GM18507 (cell line): ENCODE measurements at regions not wholly inside any gene's neighbourhood (a gene's known extent, or its start where the extent isn't known, plus 50 kb on each side); places are given as distances from the start of the nearest gene placed in this dataset.
A peak's percentile ranks its signal among the peaks of the same experiment; 100 is the strongest.

Source experiments
- DNase-seq: peaks from one replicate; pipeline ENCODE4 v3.0.0; 2011; ENCODE audit warnings: low read depth; ENCODE audit not compliant: insufficient read length; ENCODE audit errors: extremely low spot score
- FAIRE-seq: peaks from 2 replicates; lab custom pipeline; 2011; peaks lifted over from hg19 to GRCh38; lab: Jason Lieb, UNC

GRCh38 chr20:60202046-60202445 lies 243.8 kb downstream of the CDH26 start:
- DNase-seq (no peak), FAIRE-seq (no peak)

GRCh38 chr20:60203451-60203850 lies 245.2 kb downstream of the CDH26 start:
- FAIRE-seq: no peak
- DNase-seq: no peak

DNA sequence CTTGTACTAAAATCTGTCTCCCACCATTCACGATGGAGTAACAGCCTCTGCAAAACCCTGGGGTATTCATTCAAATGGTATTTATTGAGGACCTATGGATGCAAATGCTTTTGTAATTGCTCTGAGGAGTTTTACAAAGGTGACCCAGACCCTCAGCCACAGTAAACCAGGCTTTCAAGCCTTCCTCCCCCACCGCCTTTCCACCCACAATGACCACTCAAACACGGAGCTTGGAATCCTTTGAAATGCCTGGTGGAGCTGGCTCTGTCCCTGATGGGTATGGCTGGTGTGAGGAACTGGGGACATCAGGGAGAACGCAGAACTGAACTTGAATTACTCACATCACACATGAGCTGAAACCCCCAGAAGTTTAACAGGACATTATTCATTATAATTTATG lies 246.4 kb downstream of the CDH26 start:
- DNase-seq: no peak

DNA sequence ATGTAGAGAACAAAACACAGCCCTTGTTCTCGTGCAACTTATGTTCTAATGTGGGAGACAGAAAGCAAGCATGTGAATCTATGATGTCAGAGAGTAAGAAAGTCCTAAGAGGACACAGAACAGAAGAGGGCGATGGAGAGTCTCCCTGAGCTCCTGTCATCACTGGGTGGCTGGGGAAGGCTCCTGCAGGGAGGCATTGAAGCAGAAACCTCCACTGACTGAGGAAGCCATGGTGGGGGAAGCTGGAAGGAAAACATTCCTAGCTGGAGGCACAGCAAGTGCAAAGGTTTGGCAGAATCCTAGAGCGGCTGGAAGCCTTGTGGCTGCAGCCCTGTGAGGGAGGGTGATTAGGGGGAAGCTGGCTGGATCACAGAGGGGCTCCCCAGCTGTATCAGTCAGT lies 248.0 kb downstream of the CDH26 start:
- no peak for FAIRE-seq
- DNase-seq: no peak

More for the DNA sequence above, 246.4 kb downstream of the CDH26 start:
- no peak for FAIRE-seq

DNA sequence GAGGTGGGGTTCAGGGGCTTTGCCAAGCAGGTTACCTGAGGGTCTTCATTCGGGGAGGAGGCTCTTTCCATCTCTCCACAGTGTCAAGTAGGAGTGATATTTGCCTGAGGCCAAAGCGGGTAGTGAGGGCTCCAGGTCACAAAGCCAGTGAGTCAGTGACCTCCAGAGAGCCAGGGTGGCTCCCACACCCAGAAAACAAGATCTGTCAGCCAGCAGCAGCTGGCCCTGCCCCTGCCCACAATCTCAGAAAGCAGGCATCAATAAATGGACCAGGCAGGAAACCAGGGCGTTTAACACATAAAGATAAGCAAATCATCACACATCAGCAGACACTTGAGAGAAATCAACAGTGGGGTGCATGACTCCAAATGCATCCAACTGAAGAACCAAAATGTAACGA lies 250.8 kb downstream of the CDH26 start:
- FAIRE-seq (no peak), DNase-seq (no peak)

DNA sequence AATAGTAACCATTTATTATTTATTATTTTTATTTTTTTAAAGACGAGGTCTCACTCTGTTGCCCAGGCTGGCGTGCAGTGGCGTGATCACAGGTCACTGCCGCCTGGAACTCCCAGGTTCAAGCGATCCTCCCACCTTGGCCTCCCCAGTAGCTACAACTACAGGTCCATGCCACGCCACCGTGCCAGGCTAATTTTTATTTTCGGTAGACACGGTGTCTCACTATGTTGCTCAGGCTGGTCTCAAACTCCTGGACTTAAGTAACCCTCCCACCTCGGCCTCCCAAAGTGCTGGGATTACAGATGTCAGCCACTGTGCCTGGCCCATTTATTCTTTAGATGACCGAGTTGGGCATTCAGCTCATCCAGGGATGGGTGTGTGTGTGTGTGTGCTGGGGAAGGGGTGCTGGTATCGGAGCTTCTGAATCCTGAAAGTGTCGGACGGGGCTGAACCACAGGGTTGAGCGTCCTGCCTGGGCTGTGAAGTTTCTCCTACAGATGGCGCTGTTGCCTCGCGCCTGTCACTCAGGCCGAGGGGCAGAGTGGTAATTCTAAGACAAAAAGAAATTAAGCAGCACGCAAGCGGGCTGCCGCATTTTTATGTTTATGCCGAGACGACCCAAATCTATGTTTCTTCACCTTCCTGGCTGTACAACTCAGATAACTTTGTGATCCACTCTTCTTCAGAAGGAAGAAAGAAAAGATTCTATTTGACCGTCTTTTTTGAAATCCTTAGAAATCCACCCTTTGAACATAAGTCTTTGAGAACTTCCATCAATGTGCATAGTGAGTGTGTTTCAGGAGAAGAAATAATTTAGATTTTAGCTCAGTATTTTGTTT lies 252.8 kb downstream of the CDH26 start:
- peak; percentile 3 for DNase-seq
- no peak for FAIRE-seq

GRCh38 chr20:60211618-60212463 lies 253.6 kb downstream of the CDH26 start:
- no peak for FAIRE-seq
- no peak for DNase-seq

- no peak for FAIRE-seq
- DNase-seq: no peak
Measured at GRCh38 chr20:60212695-60213094, 254.5 kb downstream of the CDH26 start.

GRCh38 chr20:60213126-60213893 lies 255.1 kb downstream of the CDH26 start:
- FAIRE-seq (no peak), DNase-seq (no peak)

DNA sequence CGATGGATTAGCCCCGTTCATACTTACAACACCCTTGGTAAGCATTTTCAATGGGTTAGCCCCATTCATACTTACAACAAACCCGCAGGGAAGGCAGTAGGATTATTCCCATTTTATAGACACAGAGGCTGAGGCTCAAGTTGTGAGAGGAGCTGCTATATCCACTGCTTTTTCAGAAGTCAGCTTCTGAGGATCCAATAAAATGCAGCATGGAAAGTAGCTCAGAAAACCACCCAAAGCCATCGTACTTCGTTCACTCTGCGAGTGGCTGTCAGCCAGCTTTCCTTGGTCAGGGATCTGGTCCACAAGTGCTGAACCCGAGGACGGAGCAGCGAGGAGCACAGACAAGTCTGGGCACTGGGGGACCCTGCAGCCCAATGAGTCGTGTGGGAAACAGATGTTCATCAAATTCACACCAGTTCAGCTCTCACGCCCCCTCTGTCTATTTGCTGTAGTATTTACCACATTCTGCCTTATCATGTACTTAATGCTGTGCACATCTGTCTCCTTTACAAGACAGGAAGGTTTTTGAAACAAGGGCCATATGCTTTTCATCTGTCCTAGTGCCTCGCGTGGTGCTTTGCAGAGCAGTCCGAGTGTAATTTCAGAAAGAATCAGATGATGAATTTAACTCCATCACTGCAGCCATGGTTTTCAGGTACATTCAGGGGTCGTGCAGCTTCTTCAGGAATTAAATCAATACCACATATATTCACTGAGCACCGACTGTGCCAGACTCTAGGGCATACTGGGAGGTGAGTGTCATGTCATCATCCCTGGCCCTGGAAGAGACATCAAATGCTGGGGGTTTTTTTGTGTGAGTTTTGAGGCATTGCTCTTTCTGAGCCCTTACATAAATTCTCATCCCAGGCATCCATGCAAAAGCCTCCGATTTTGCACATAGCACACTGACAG lies 256.9 kb downstream of the CDH26 start:
- FAIRE-seq: no peak
- no peak for DNase-seq

DNA sequence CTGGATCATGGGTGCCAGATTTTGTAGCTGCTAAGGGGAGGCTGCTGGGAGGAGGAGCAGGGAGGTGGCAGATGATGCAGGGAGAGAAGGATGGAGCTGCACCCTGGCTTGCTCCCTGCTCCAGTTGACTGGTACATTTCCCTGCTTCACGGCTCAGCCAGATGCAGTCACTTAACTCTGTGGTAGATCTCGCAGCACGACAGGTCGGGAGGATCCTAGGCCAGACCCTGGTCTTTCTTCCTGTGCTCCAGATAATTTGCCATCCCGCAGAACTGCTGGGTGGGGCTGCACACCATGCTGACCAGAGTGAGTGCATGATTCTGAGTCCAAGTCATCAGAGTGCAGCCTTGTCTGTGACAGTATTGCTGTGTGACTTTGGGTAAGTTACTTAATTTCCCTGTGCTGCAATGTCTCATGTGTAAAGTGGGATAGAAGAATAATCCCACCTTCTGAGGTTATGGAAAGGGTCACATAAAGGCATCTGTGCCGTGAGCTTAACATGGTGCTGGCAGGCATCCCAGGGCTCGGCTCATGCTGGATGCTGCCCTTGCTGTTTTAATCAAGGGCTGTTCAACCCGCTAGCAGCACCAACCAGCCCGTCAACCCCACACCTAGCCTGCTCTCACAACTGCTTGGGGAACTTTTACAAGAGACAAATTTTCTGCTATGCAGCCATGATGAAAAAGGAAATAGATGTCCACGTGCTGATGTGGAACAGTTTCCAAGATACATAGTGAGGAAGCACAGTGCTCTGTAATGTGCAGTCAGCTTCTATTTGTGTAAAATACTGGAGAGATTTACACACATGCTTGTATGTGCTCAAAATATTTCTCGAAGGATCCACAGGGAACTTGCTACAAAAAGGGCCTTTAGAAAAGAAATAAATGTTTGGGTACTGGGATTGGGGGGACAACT lies 257.9 kb downstream of the CDH26 start:
- DNase-seq (no peak), FAIRE-seq (no peak)

DNA sequence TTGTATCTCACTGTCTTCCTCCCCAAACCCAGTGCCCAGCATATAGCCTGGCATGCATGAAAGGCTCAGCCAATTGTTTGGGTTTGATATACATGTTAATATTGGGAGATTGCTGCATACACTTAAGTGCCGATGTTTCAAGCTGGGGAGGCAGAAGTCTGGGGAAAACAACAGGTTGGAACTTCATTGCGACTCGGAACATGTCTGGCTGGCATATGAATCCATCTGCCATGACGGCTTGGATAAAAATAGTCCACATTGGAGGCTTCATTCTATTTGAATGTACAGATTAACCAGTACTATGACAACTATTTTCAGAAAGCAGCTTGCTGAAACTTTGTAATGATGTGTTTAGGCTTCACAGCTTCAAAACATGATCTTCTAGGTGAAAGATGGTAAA lies 261.0 kb downstream of the CDH26 start:
- DNase-seq (no peak), FAIRE-seq (no peak)

DNA sequence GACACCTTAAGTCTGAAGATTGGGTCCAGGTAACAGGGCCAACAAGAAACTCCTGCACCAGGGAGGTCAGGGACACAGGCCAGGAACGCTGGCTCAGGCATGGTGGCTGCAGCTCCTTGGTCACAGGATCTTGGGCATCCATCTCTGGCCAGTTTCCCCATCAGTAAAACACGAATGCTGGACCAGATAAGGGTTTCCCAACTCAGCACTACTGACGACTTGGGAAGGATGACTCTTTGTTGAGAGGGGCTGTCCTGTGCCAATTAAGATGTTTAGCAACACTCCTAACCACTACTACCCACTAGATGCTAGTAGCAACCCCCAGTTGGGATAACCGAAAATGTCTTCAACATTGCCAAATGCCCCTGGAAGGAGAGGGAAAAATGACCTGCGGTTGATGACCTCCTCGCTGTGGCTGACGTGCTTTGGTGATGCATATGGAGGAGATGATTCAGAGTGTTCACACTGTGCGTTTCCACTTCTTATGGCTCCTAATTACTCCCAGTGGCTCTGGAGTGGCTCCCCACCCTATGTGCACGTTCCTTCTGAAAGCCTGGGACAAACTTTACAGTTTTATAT lies 261.9 kb downstream of the CDH26 start:
- no peak for FAIRE-seq
- DNase-seq: no peak

DNA sequence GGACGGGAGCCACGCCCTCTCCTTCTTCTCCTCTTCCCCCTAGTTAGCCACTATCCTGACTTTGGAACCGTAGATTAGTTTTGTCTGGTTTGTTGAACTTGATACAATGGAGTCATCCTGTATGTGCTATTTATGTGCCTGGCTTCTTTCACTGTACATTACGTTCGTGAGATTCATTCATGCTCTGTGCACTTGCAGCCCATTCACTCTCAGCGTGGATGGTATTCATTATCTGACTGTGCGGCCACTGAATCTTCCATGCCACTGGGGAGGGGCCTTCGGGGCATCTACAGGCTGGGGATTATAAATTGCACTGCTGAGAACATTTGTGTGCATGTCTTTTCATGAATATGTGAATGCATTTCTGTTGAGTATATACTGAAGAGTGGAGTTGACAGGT lies 262.5 kb downstream of the CDH26 start:
- no peak for DNase-seq
- no peak for FAIRE-seq

- DNase-seq (no peak), FAIRE-seq (no peak)
Measured at GRCh38 chr20:60221593-60221992, 263.4 kb downstream of the CDH26 start.

DNA sequence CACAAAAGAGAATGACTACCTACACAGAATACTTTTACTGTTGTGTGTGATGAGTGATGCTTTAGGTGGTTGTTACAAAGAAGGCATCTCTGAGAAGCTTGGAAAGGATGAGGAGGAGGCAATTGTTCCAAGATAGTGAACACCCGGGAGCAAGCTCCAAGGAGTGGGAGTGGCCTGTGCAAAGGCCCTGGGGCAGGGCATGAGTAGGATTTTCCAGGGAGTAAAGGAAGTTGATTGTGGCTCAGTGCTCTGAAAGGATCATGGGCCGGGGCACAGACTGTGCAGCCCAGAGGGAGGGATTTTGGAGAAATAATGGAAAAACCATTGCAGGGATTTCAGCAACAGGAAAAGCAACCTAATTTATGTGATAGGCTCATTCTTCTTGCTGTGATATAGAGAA lies 264.3 kb downstream of the CDH26 start:
- no peak for FAIRE-seq
- DNase-seq: no peak

- DNase-seq: no peak
- no peak for FAIRE-seq
Measured at GRCh38 chr20:60223174-60223573, 265.0 kb downstream of the CDH26 start.

GRCh38 chr20:60224914-60225313 lies 266.7 kb downstream of the CDH26 start:
- no peak for FAIRE-seq
- no peak for DNase-seq
